Middle frontal gyrus (tissue), 1 donor: ENCODE measurements at regions not wholly inside any gene's neighbourhood (a gene's known extent, or its start where the extent isn't known, plus 50 kb on each side); places are given as distances from the start of the nearest gene placed in this dataset.
"Not testable (repeated sequence)": the region's sequence is repeated elsewhere in the genome, so short reads cannot be mapped to it uniquely, and the experiment has no call there.

ENCODE experiments used
- DNase-seq: peaks from one replicate; pipeline ENCODE4 v3.0.0-alpha.2; 2015; ENCODE audit warnings: low spot score; ENCODE audit errors: extremely low spot score

GRCh38 chr3:103863381-103863780 lies 1428.6 kb downstream of the ZPLD1 start:
- DNase-seq, result no peak

- DNase-seq, result no peak
These were observed 1431.3 kb downstream of the ZPLD1 start for GRCh38 chr3:103866113-103866512.

- DNase-seq, result no peak
These were observed 1438.2 kb downstream of the ZPLD1 start for GRCh38 chr3:103873021-103873420.

GRCh38 chr3:103873897-103874545 lies 1439.2 kb downstream of the ZPLD1 start:
- DNase-seq, result no peak

GRCh38 chr3:103881809-103882208 lies 1447.0 kb downstream of the ZPLD1 start:
- DNase-seq, result not testable (repeated sequence)

GRCh38 chr3:103889675-103890074 lies 1454.9 kb downstream of the ZPLD1 start:
- no peak for DNase-seq

GRCh38 chr3:103894162-103894822 lies 1459.5 kb downstream of the ZPLD1 start:
- no peak for DNase-seq

GRCh38 chr3:103899328-103899727 lies 1464.5 kb downstream of the ZPLD1 start:
- DNase-seq, result no peak

- no peak for DNase-seq
These were observed 1461.7 kb upstream of the ALCAM start for GRCh38 chr3:103904991-103905390.

GRCh38 chr3:103906304-103906703 lies 1460.4 kb upstream of the ALCAM start:
- DNase-seq, result no peak

- DNase-seq, result no peak
These were observed 1459.9 kb upstream of the ALCAM start for GRCh38 chr3:103906808-103907207.

- no peak for DNase-seq
These were observed 1459.1 kb upstream of the ALCAM start for GRCh38 chr3:103907567-103907966.

- no peak for DNase-seq
These were observed 1457.3 kb upstream of the ALCAM start for GRCh38 chr3:103909395-103909794.

- no peak for DNase-seq
These were observed 1448.4 kb upstream of the ALCAM start for GRCh38 chr3:103918336-103918735.

GRCh38 chr3:103919327-103919726 lies 1447.4 kb upstream of the ALCAM start:
- no peak for DNase-seq

GRCh38 chr3:103923907-103924306 lies 1442.8 kb upstream of the ALCAM start:
- no peak for DNase-seq

- no peak for DNase-seq
These were observed 1442.2 kb upstream of the ALCAM start for GRCh38 chr3:103924544-103924943.

GRCh38 chr3:103926936-103927335 lies 1439.8 kb upstream of the ALCAM start:
- no peak for DNase-seq

GRCh38 chr3:103927896-103928295 lies 1438.8 kb upstream of the ALCAM start:
- DNase-seq, result no peak

- DNase-seq, result no peak
These were observed 1429.6 kb upstream of the ALCAM start for GRCh38 chr3:103937094-103937493.

- DNase-seq, result no peak
These were observed 1419.6 kb upstream of the ALCAM start for GRCh38 chr3:103947062-103947461.

GRCh38 chr3:103949693-103950092 lies 1417.0 kb upstream of the ALCAM start:
- DNase-seq, result no peak

GRCh38 chr3:103950676-103951075 lies 1416.0 kb upstream of the ALCAM start:
- no peak for DNase-seq
